Calu3 (cell line): ENCODE measurements at regions not wholly inside any gene's neighbourhood (a gene's known extent, or its start where the extent isn't known, plus 50 kb on each side); places are given as distances from the start of the nearest gene placed in this dataset.

Experiments
- BruUV-seq: library from RNA; stranded (reverse); fragments of 400-500 nt; replicated peaks from 2 replicates; lab custom pipeline; 2021; lab: Mats Ljungman, UMichigan
- CTCF ChIA-PET: fragments of 300-600 bp; sonication (Branson Sonifier 250); formaldehyde crosslinking; loops from one replicate; lab custom pipeline; 2022; ENCODE audit warnings: antibody characterized with exemption; lab: Charles Lee
- DNase-seq: peaks from one replicate; pipeline ENCODE4 v3.0.0; 2022
- H3K27ac Mint-ChIP-seq: one replicate; pipeline ENCODE4 v1.8.0; 2022; ENCODE audit warnings: mixed read lengths; ENCODE audit not compliant: unreplicated experiment
- H3K27me3 Mint-ChIP-seq: one replicate; pipeline ENCODE4 v1.8.0; 2022; ENCODE audit warnings: mixed read lengths; ENCODE audit not compliant: unreplicated experiment
- H3K36me3 Mint-ChIP-seq: one replicate; pipeline ENCODE4 v1.8.0; 2022; ENCODE audit warnings: mild to moderate bottlenecking, moderate library complexity, mixed read lengths; ENCODE audit not compliant: insufficient read depth, unreplicated experiment
- H3K4me1 Mint-ChIP-seq: one replicate; pipeline ENCODE4 v1.8.0; 2022; ENCODE audit warnings: mild to moderate bottlenecking, low read depth, mixed read lengths; ENCODE audit not compliant: unreplicated experiment
- H3K4me3 Mint-ChIP-seq: one replicate; pipeline ENCODE4 v1.8.0; 2022; ENCODE audit warnings: mild to moderate bottlenecking, low read depth, moderate library complexity, mixed read lengths; ENCODE audit not compliant: unreplicated experiment
- H3K9me3 Mint-ChIP-seq: one replicate; pipeline ENCODE4 v1.8.0; 2022; ENCODE audit warnings: low read depth, mixed read lengths; ENCODE audit not compliant: unreplicated experiment
- intact Hi-C: fragments of 100-400 bp; cut with micrococcal nuclease; formaldehyde crosslinking; loops from one replicate; pipeline ENCODE4 v1.10.0; 2022; ENCODE audit not compliant: unreplicated experiment
- TF ChIP-seq, protein P1 (sequence below): fragments of 200-600 bp; IDR thresholded peaks from one replicate; pipeline ENCODE4 v1.8.0; 2022; ENCODE audit warnings: antibody characterized with exemption; ENCODE audit not compliant: unreplicated experiment

DNA sequence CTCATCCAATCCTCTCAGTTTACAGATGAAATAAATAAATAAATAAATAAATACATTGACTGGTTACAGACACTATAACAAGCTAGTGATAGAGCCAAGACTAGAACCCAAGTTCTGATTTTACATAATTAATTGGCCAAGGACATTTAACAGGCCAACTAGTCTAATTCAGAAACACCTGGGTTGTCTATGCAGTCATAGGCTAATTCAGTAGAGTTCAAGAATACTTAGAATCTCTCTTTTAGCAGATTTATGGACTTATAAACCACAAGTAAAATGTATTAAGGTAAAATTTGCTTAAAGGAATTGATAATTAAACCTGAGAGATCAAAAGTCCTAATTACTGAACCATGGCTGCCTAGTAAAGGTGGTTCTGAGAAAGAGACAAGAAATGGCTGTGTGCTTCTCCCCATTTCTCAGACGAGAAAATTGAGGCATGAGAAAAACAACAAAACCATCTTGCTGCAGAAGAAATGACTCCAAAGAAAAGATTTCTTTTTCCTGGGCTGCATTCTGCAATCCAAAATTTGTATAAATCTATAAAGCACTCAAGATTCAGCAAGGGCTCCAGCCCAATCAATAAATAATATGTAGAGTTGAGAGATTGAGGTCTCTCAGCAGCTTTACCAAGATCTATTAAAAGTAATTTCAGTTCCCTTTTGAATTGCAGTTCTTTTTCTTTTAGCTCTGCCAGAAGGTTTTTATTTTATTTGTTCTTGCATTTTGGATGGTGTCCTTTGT lies 98.3 kb downstream of the DUSP10 start:
- H3K27me3 Mint-ChIP-seq, result no peaks in the 10 kb centered on the region
- TF ChIP-seq, protein P1, sequence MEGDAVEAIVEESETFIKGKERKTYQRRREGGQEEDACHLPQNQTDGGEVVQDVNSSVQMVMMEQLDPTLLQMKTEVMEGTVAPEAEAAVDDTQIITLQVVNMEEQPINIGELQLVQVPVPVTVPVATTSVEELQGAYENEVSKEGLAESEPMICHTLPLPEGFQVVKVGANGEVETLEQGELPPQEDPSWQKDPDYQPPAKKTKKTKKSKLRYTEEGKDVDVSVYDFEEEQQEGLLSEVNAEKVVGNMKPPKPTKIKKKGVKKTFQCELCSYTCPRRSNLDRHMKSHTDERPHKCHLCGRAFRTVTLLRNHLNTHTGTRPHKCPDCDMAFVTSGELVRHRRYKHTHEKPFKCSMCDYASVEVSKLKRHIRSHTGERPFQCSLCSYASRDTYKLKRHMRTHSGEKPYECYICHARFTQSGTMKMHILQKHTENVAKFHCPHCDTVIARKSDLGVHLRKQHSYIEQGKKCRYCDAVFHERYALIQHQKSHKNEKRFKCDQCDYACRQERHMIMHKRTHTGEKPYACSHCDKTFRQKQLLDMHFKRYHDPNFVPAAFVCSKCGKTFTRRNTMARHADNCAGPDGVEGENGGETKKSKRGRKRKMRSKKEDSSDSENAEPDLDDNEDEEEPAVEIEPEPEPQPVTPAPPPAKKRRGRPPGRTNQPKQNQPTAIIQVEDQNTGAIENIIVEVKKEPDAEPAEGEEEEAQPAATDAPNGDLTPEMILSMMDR, result no peak
- no TSS peak for BruUV-seq
- no peaks in the 10 kb centered on the region for H3K4me1 Mint-ChIP-seq
- no peak overlapping the region for H3K27ac Mint-ChIP-seq
- H3K9me3 Mint-ChIP-seq, result no peaks in the 10 kb centered on the region
- intact Hi-C loops, result no loop called here
- CTCF ChIA-PET, result no interaction called here
- DNase-seq, result no peak
- H3K4me3 Mint-ChIP-seq, result no peak overlapping the region
- H3K36me3 Mint-ChIP-seq, result no peaks in the 10 kb centered on the region

DNA sequence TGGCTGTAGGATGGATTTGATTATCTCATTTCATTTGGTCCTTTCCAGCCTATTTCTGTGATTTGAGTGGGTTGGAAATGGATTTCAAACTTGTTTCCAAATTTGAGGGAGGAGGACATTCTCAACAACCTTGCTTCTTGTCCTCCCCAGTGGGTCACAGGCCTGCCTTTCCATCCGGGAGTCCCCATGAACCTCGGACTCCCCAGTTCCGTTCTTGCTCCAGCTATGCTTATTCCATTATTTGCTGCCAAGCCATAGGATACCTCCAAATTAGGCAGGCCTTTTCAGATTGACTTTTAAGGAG lies 97.8 kb downstream of the DUSP10 start:
- no TSS peak for BruUV-seq
- no peak for DNase-seq
- H3K36me3 Mint-ChIP-seq, result no peaks in the 10 kb centered on the region
- CTCF ChIA-PET, result no interaction called here
- H3K9me3 Mint-ChIP-seq, result no peaks in the 10 kb centered on the region
- no peaks in the 10 kb centered on the region for H3K4me1 Mint-ChIP-seq
- TF ChIP-seq, protein P1, result no peak
- no peaks in the 10 kb centered on the region for H3K27me3 Mint-ChIP-seq
- no peak overlapping the region for H3K4me3 Mint-ChIP-seq
- H3K27ac Mint-ChIP-seq, result no peak overlapping the region
- intact Hi-C loops, result no loop called here

DNA sequence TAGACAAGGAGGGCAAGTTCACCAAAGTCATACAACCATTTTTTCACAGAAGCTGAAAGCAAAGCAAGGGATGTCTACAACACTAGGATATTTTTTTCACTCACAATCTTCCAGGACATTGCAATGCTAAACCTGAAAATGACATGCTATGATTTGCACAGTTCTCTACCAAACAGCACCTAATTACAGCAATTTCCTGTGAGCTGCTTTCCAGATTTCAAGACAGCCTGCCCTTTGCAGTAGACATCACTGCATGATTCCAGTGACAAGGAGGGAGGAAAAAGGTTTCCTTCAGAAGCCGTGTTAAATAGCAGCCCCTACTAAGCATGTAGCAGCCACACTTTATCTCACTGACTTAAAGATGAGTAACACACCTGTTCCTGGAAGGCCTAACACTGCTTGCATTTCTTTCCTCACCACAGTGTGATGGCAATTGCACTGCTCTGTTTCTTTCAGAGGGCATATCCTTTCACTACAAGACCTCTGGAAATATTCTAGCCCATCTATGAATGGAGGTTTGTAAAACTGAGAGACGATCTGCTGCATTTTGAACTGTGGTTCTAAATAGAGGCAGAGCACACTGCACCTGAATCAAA lies 97.1 kb downstream of the DUSP10 start:
- CTCF ChIA-PET, result no interaction called here
- no peak for DNase-seq
- no peaks in the 10 kb centered on the region for H3K4me1 Mint-ChIP-seq
- no peaks in the 10 kb centered on the region for H3K36me3 Mint-ChIP-seq
- no peak overlapping the region for H3K4me3 Mint-ChIP-seq
- no peaks in the 10 kb centered on the region for H3K9me3 Mint-ChIP-seq
- no peaks in the 10 kb centered on the region for H3K27me3 Mint-ChIP-seq
- no peak overlapping the region for H3K27ac Mint-ChIP-seq
- TF ChIP-seq, protein P1, result no peak
- BruUV-seq, result no TSS peak
- intact Hi-C loops, result no loop called here

DNA sequence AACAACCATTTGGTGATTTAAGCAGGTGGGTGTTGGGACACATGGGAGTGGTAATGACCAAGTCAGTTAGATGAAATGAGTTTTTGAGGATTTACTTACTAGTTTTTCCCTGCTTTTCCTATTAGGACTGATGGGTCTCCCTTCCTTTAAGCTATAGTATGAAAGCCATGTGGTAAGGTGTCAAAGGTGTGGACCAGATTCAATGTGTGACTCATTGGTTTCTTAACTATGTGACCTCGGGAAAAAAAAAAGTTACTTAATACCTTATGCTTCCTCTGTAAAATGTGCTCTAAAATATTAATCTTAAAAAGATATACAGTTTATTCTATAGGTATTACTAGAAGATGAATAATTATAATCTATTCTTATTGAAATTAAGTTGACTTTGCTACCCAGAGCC lies 93.7 kb downstream of the DUSP10 start:
- TF ChIP-seq, protein P1, result no peak
- H3K4me1 Mint-ChIP-seq, result no peaks in the 10 kb centered on the region
- H3K36me3 Mint-ChIP-seq, result no peaks in the 10 kb centered on the region
- intact Hi-C loops, result no loop called here
- H3K27me3 Mint-ChIP-seq, result no peaks in the 10 kb centered on the region
- CTCF ChIA-PET, result interaction anchor here (0.6 to 0.9 kb wide), 2 partner anchors 94 to 783 kb away, joined by 3 to 4 read pairs; partner anchors contain the start of gene DUSP10
- no peak overlapping the region for H3K4me3 Mint-ChIP-seq
- BruUV-seq, result no TSS peak
- H3K27ac Mint-ChIP-seq, result no peak overlapping the region
- no peak for DNase-seq
- H3K9me3 Mint-ChIP-seq, result no peaks in the 10 kb centered on the region
